Esophagus squamous epithelium (tissue), 4 donors: ENCODE measurements at regions not wholly inside any gene's neighbourhood (a gene's known extent, or its start where the extent isn't known, plus 50 kb on each side); places are given as distances from the start of the nearest gene placed in this dataset.

Experiments
- POLR2A ChIP-seq, 4 donors: fragments of 450-650 bp; IDR thresholded peaks; one replicate each; pipeline ENCODE4 v1.6.1; 2017; ENCODE audit warnings: antibody characterized with exemption in 4 of 4, mild to moderate bottlenecking in 4 of 4, moderate library complexity in 3 of 4
- TF ChIP-seq, protein P1 (sequence below), 6 experiments: fragments of 450-650 bp in 4 of 6; fragments of 200-600 bp in 2 of 6; sonication (generic) in 2 of 6; IDR thresholded peaks; one replicate each; pipeline ENCODE4 v1.5.1; 2016 to 2019; ENCODE audit warnings: antibody characterized with exemption in 6 of 6, mild to moderate bottlenecking in 4 of 6, moderate library complexity in 4 of 6

- TF ChIP-seq POLR2A (IDR thresholded peaks at IDR 0.05), result no peak
- TF ChIP-seq, protein P1, sequence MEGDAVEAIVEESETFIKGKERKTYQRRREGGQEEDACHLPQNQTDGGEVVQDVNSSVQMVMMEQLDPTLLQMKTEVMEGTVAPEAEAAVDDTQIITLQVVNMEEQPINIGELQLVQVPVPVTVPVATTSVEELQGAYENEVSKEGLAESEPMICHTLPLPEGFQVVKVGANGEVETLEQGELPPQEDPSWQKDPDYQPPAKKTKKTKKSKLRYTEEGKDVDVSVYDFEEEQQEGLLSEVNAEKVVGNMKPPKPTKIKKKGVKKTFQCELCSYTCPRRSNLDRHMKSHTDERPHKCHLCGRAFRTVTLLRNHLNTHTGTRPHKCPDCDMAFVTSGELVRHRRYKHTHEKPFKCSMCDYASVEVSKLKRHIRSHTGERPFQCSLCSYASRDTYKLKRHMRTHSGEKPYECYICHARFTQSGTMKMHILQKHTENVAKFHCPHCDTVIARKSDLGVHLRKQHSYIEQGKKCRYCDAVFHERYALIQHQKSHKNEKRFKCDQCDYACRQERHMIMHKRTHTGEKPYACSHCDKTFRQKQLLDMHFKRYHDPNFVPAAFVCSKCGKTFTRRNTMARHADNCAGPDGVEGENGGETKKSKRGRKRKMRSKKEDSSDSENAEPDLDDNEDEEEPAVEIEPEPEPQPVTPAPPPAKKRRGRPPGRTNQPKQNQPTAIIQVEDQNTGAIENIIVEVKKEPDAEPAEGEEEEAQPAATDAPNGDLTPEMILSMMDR (IDR thresholded peaks at IDR 0.05), result no peak
Observed at GRCh38 chr2:76506538-76506937, 795.8 kb upstream of the GCFC2 start.
